ENCODE measurements at regions not wholly inside any gene's neighbourhood (a gene's known extent, or its start where the extent isn't known, plus 50 kb on each side); places are given as distances from the start of the nearest gene placed in this dataset.

GRCh38 chr2:198973785-198974184 lies 484.0 kb downstream of the SATB2 start:
- Histone ChIP-seq H3K27ac (no peak overlapping the region), H3K4me1 (no peaks in the 10 kb centered on the region), H3K27me3 (no peaks in the 10 kb centered on the region), H3K9me3 (peaks cover 22% of the 10 kb centered on the region), H3K4me3 (no peak overlapping the region), H3K36me3 (no peaks in the 10 kb centered on the region)
- TF ChIP-seq CTCF (IDR thresholded peaks at IDR 0.05) (no peak), EP300 (IDR thresholded peaks at IDR 0.05) (no peak), POLR2A (IDR thresholded peaks at IDR 0.05) (no peak), POLR2AphosphoS5 (IDR thresholded peaks at IDR 0.05) (no peak)
- 100% methylated on average over 2 of the region's 2 CpGs for WGBS
- DNase-seq (ENCODE audit: low spot score in 2 of 2) = no peak

DNA sequence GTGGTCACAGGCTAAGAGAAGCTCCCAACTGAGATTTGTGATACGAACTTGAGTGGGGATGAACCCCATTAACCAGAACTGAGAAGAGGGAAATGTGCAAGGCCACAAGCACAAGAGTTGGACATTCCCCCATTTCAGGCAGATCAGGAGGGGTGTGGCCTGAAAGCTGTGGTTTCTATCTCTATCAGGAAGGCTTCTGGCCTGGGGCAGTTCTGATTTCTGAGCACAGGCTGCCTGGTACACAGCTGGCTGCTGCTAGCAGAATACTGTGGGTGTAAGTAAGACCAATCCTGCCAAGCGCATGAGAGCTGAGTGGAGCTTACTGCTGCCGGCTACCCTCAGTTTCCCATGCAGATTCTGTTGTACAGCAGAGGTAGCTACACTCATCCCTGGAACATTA lies 484.6 kb downstream of the SATB2 start:
- Histone ChIP-seq H3K27me3 (no peaks in the 10 kb centered on the region), H3K36me3 (no peaks in the 10 kb centered on the region), H3K27ac (no peak overlapping the region), H3K4me3 (no peak overlapping the region), H3K9me3 (peaks cover 22% of the 10 kb centered on the region), H3K4me1 (no peaks in the 10 kb centered on the region)
- 85% methylated on average over 1 of the region's 3 CpGs for WGBS
- no peak for DNase-seq (ENCODE audit: low spot score in 2 of 2)
- TF ChIP-seq CTCF (IDR thresholded peaks at IDR 0.05) = no peak
- no peak for TF ChIP-seq POLR2A (IDR thresholded peaks at IDR 0.05)
- no peak for TF ChIP-seq POLR2AphosphoS5 (IDR thresholded peaks at IDR 0.05)
- no peak for TF ChIP-seq EP300 (IDR thresholded peaks at IDR 0.05)

DNA sequence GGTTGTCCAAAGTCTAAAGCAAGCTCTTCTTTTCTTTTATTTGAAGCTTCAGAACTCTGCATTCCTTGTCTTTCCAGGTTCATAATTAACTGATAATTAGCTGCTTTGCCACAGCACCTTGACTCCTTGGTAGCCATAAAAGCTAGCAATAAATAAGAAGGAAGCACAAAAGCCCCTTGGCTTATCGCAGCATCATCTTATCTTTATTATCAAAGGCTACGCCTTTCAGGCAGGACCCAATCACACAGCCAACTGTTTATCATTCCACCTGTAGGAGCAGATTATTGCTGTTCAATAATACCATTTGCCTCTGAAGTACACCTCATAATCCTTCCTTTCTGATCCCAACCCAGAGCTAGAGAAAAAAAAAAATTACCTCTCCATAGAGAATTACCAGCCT lies 489.2 kb downstream of the SATB2 start:
- no peak for TF ChIP-seq POLR2A (IDR thresholded peaks at IDR 0.05)
- no peak for TF ChIP-seq POLR2AphosphoS5 (IDR thresholded peaks at IDR 0.05)
- no peak for TF ChIP-seq CTCF (IDR thresholded peaks at IDR 0.05)
- no peak for TF ChIP-seq EP300 (IDR thresholded peaks at IDR 0.05)
- no peaks in the 10 kb centered on the region for H3K4me1 ChIP-seq
- H3K27me3 ChIP-seq = no peaks in the 10 kb centered on the region
- H3K36me3 ChIP-seq = no peaks in the 10 kb centered on the region
- H3K27ac ChIP-seq = no peak overlapping the region
- no peak for DNase-seq (ENCODE audit: low spot score in 2 of 2)
- no peaks in the 10 kb centered on the region for H3K9me3 ChIP-seq
- H3K4me3 ChIP-seq = no peak overlapping the region
- WGBS = 42% methylated on average over 2 of the region's 2 CpGs

GRCh38 chr2:198966269-198966668 lies 491.5 kb downstream of the SATB2 start:
- no peak overlapping the region for H3K4me3 ChIP-seq
- H3K27ac ChIP-seq = no peak overlapping the region
- H3K36me3 ChIP-seq = no peaks in the 10 kb centered on the region
- DNase-seq (ENCODE audit: low spot score in 2 of 2) = no peak
- H3K4me1 ChIP-seq = no peaks in the 10 kb centered on the region
- TF ChIP-seq EP300 (IDR thresholded peaks at IDR 0.05) (no peak), POLR2AphosphoS5 (IDR thresholded peaks at IDR 0.05) (no peak), POLR2A (IDR thresholded peaks at IDR 0.05) (no peak), CTCF (IDR thresholded peaks at IDR 0.05) (no peak)
- no peaks in the 10 kb centered on the region for H3K9me3 ChIP-seq
- no peaks in the 10 kb centered on the region for H3K27me3 ChIP-seq

- no peaks in the 10 kb centered on the region for H3K36me3 ChIP-seq
- H3K27me3 ChIP-seq = no peaks in the 10 kb centered on the region
- H3K27ac ChIP-seq = no peak overlapping the region
- no peak for DNase-seq (ENCODE audit: low spot score in 2 of 2)
- H3K9me3 ChIP-seq = no peaks in the 10 kb centered on the region
- H3K4me3 ChIP-seq = no peak overlapping the region
- TF ChIP-seq EP300 (IDR thresholded peaks at IDR 0.05) (no peak), POLR2A (IDR thresholded peaks at IDR 0.05) (no peak), CTCF (IDR thresholded peaks at IDR 0.05) (no peak), POLR2AphosphoS5 (IDR thresholded peaks at IDR 0.05) (no peak)
- H3K4me1 ChIP-seq = no peaks in the 10 kb centered on the region
Measured at GRCh38 chr2:198961547-198961946, 496.2 kb downstream of the SATB2 start.

All from suprapubic skin (tissue), 4 donors.